ENCODE measurements at regions not wholly inside any gene's neighbourhood (a gene's known extent, or its start where the extent isn't known, plus 50 kb on each side); places are given as distances from the start of the nearest gene placed in this dataset.

DNA sequence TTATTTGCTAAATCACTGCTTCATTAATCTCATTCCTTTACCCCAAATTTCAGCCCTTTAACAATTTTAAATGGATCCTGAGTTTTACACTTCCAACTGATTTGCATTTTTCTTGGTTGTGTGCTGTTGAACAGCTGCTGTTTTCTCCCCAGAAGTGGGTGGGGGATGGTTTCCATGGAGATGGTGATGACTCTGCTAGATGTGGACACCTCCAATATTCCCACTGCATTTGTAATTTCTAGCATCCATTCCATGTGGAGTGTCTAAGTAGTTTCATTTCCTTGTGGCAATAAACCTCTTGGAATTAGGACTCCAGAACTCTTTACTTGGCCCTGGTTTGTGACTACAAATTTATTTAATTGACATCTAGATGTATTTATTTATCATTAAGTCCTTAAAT lies 330.4 kb downstream of the GBA3 start:
- Mint-ChIP-seq H3K9me3 (ENCODE audit: insufficient read depth) (peaks cover 2% of the 10 kb centered on the region), H3K27ac (no peak overlapping the region), H3K4me1 (no peaks in the 10 kb centered on the region), H3K4me3 (no peak overlapping the region), H3K27me3 (no peaks in the 10 kb centered on the region)
- TF ChIP-seq EZH2 (IDR thresholded peaks at IDR 0.05; ENCODE audit: borderline replicate concordance, insufficient read depth, low read depth, low read length, poor library complexity, severe bottlenecking), result no peak
- TF ChIP-seq, protein P1, sequence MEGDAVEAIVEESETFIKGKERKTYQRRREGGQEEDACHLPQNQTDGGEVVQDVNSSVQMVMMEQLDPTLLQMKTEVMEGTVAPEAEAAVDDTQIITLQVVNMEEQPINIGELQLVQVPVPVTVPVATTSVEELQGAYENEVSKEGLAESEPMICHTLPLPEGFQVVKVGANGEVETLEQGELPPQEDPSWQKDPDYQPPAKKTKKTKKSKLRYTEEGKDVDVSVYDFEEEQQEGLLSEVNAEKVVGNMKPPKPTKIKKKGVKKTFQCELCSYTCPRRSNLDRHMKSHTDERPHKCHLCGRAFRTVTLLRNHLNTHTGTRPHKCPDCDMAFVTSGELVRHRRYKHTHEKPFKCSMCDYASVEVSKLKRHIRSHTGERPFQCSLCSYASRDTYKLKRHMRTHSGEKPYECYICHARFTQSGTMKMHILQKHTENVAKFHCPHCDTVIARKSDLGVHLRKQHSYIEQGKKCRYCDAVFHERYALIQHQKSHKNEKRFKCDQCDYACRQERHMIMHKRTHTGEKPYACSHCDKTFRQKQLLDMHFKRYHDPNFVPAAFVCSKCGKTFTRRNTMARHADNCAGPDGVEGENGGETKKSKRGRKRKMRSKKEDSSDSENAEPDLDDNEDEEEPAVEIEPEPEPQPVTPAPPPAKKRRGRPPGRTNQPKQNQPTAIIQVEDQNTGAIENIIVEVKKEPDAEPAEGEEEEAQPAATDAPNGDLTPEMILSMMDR (IDR thresholded peaks at IDR 0.05), result no peak
- Histone ChIP-seq H3K27ac (ENCODE audit: low read length in 2 of 2) (no peak overlapping the region), H3K79me2 (ENCODE audit: control insufficient read depth, insufficient read depth, low read length) (no peaks in the 10 kb centered on the region), H3K9me3 (ENCODE audit: control extremely low read depth in 1 of 3, control insufficient read depth in 2 of 3, insufficient read depth in 1 of 3, low read length in 2 of 3) (peaks cover 0 to 7% (median 0%) of the 10 kb centered on the region in 3 donors), H3K4me2 (replicated peaks; ENCODE audit: low read depth, low read length, poor library complexity, severe bottlenecking) (no peak overlapping the region), H3K27me3 (replicated peaks in 1 of 4; ENCODE audit: control extremely low read depth in 1 of 4, control insufficient read depth in 3 of 4, insufficient read depth in 4 of 4, low read length in 3 of 4) (no peaks in the 10 kb centered on the region), H3K36me3 (replicated peaks in 1 of 2; ENCODE audit: control extremely low read depth in 1 of 2, control insufficient read depth in 1 of 2, extremely low read depth in 1 of 2, insufficient read depth in 2 of 2, low read length in 1 of 2) (no peaks in the 10 kb centered on the region), H2AFZ (ENCODE audit: insufficient read depth, low read depth, low read length, poor library complexity, severe bottlenecking) (no peak overlapping the region), H4K20me1 (ENCODE audit: control insufficient read depth, insufficient read depth, low read length, poor library complexity, severe bottlenecking) (no peaks in the 10 kb centered on the region), H3K4me1 (ENCODE audit: control insufficient read depth in 2 of 2, insufficient read depth in 2 of 2, low read length in 2 of 2) (no peaks in the 10 kb centered on the region), H3K4me3 (ENCODE audit: control extremely low read depth in 1 of 5, extremely low read depth in 1 of 5, insufficient read depth in 1 of 5, low read depth in 2 of 5, low read length in 4 of 5) (no peak overlapping the region), H3K9ac (ENCODE audit: low read length) (no peak overlapping the region)
- ATAC-seq (ENCODE audit: low read depth), result no peak
- CTCF ChIA-PET, result no interaction called here
- DNase-seq, result no peak
- intact Hi-C loops (cut with micrococcal nuclease), result no loop called here
- POLR2A ChIA-PET, result no interaction called here

DNA sequence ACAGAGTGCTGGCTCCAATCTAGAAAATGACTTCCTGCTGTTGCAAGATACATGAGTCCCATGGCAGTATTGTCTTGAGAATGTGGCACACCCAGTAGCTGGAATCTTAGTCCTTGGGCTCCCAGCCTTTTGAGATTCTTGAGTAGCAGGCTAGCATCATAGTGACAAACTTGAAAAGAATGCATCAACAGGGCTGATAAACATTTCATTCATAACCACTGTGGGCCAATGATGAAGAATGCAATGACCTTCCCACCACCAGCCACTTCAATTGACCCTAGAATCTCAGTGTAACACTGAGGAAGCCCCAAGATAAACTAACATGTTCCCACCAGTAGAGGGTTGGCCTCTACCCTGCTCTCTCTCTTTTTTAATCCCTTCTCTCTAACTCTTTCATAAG lies 329.3 kb downstream of the GBA3 start:
- Histone ChIP-seq H3K9ac (ENCODE audit: low read length) (no peak overlapping the region), H3K27me3 (replicated peaks in 1 of 4; ENCODE audit: control extremely low read depth in 1 of 4, control insufficient read depth in 3 of 4, insufficient read depth in 4 of 4, low read length in 3 of 4) (no peaks in the 10 kb centered on the region), H3K9me3 (ENCODE audit: control extremely low read depth in 1 of 3, control insufficient read depth in 2 of 3, insufficient read depth in 1 of 3, low read length in 2 of 3) (peaks cover 0 to 3% (median 0%) of the 10 kb centered on the region in 3 donors), H2AFZ (ENCODE audit: insufficient read depth, low read depth, low read length, poor library complexity, severe bottlenecking) (no peak overlapping the region), H3K79me2 (ENCODE audit: control insufficient read depth, insufficient read depth, low read length) (no peaks in the 10 kb centered on the region), H3K4me2 (replicated peaks; ENCODE audit: low read depth, low read length, poor library complexity, severe bottlenecking) (no peak overlapping the region), H3K27ac (ENCODE audit: low read length in 2 of 2) (no peak overlapping the region), H3K4me3 (ENCODE audit: control extremely low read depth in 1 of 5, extremely low read depth in 1 of 5, insufficient read depth in 1 of 5, low read depth in 2 of 5, low read length in 4 of 5) (no peak overlapping the region), H4K20me1 (ENCODE audit: control insufficient read depth, insufficient read depth, low read length, poor library complexity, severe bottlenecking) (no peaks in the 10 kb centered on the region), H3K36me3 (replicated peaks in 1 of 2; ENCODE audit: control extremely low read depth in 1 of 2, control insufficient read depth in 1 of 2, extremely low read depth in 1 of 2, insufficient read depth in 2 of 2, low read length in 1 of 2) (no peaks in the 10 kb centered on the region), H3K4me1 (ENCODE audit: control insufficient read depth in 2 of 2, insufficient read depth in 2 of 2, low read length in 2 of 2) (no peaks in the 10 kb centered on the region)
- intact Hi-C loops (cut with micrococcal nuclease), result no loop called here
- TF ChIP-seq, protein P1 (IDR thresholded peaks at IDR 0.05), result no peak
- ATAC-seq (ENCODE audit: low read depth), result no peak
- Mint-ChIP-seq H3K9me3 (ENCODE audit: insufficient read depth) (peaks cover 2% of the 10 kb centered on the region), H3K27ac (no peak overlapping the region), H3K4me1 (no peaks in the 10 kb centered on the region), H3K4me3 (no peak overlapping the region), H3K27me3 (no peaks in the 10 kb centered on the region)
- POLR2A ChIA-PET, result no interaction called here
- no peak for DNase-seq
- CTCF ChIA-PET, result no interaction called here
